H9 (cell line): ENCODE measurements at regions not wholly inside any gene's neighbourhood (a gene's known extent, or its start where the extent isn't known, plus 50 kb on each side); places are given as distances from the start of the nearest gene placed in this dataset.

ENCODE experiments used
- DNase-seq: peaks from one replicate; pipeline ENCODE4 v3.0.0-alpha.2; 2017
- H2AFZ ChIP-seq: one replicate; pipeline ENCODE4 v1.6.1; 2013; ENCODE audit warnings: mild to moderate bottlenecking, low read length, control low read depth, moderate library complexity
- H2AK5ac ChIP-seq: 2 replicates; pipeline ENCODE4 v1.6.1; 2013; ENCODE audit warnings: low read length, control low read depth, mixed read lengths; ENCODE audit not compliant: insufficient read length
- H2BK120ac ChIP-seq: one replicate; pipeline ENCODE4 v1.6.1; 2013; ENCODE audit warnings: low read depth, mild to moderate bottlenecking, low read length, control low read depth, inconsistent platforms; ENCODE audit not compliant: poor library complexity, severe bottlenecking
- H2BK12ac ChIP-seq: 2 replicates; pipeline ENCODE4 v1.6.1; 2013; ENCODE audit warnings: low read length, control low read depth, mixed read lengths, low read depth; ENCODE audit not compliant: insufficient read length
- H2BK15ac ChIP-seq: 2 replicates; pipeline ENCODE4 v1.6.1; 2013; ENCODE audit warnings: low read depth, low read length, control low read depth
- H2BK20ac ChIP-seq: one replicate; pipeline ENCODE4 v1.6.1; 2013; ENCODE audit warnings: low read depth, mild to moderate bottlenecking, low read length, control low read depth, inconsistent platforms; ENCODE audit not compliant: poor library complexity, severe bottlenecking
- H2BK5ac ChIP-seq: 2 replicates; pipeline ENCODE4 v1.6.1; 2013; ENCODE audit warnings: low read length, control low read depth, mixed read lengths; ENCODE audit not compliant: insufficient read length
- H3K14ac ChIP-seq: 2 replicates; pipeline ENCODE4 v1.6.1; 2013; ENCODE audit warnings: low read length, control low read depth; ENCODE audit not compliant: insufficient read depth
- H3K18ac ChIP-seq: 2 replicates; pipeline ENCODE4 v1.6.1; 2013; ENCODE audit warnings: low read depth, mild to moderate bottlenecking, mixed read lengths, low read length, control low read depth; ENCODE audit not compliant: insufficient read length
- H3K23ac ChIP-seq: 2 replicates; pipeline ENCODE4 v1.6.1; 2013; ENCODE audit warnings: low read length, control low read depth, mixed read lengths, low read depth; ENCODE audit not compliant: insufficient read length
- H3K23me2 ChIP-seq: 2 replicates; pipeline ENCODE4 v1.6.1; 2013; ENCODE audit warnings: low read depth, mild to moderate bottlenecking, mixed read lengths, low read length, control low read depth; ENCODE audit not compliant: insufficient read length, poor library complexity, severe bottlenecking
- H3K27ac ChIP-seq: 2 replicates; pipeline ENCODE4 v1.5.1; 2013; ENCODE audit warnings: low read length, control low read depth, mixed read lengths, low read depth; ENCODE audit not compliant: insufficient read length
- H3K27me3 ChIP-seq: 2 replicates; pipeline ENCODE4 v1.6.1; 2013; ENCODE audit warnings: low read length, control low read depth, inconsistent platforms; ENCODE audit not compliant: insufficient read depth
- H3K4ac ChIP-seq: 2 replicates; pipeline ENCODE4 v1.6.1; 2013; ENCODE audit warnings: low read depth, mild to moderate bottlenecking, control low read depth, inconsistent platforms, low read length, moderate library complexity
- H3K4me1 ChIP-seq: 2 replicates; pipeline ENCODE4 v1.6.1; 2013; ENCODE audit warnings: low read length, control low read depth, inconsistent platforms; ENCODE audit not compliant: insufficient read depth
- H3K4me2 ChIP-seq: 2 replicates; pipeline ENCODE4 v1.6.1; 2013; ENCODE audit warnings: low read length, control low read depth, mixed read lengths; ENCODE audit not compliant: insufficient read length, insufficient read depth
- H3K56ac ChIP-seq: 2 replicates; pipeline ENCODE4 v1.6.1; 2013; ENCODE audit warnings: low read depth, mild to moderate bottlenecking, mixed read lengths, low read length, control low read depth; ENCODE audit not compliant: insufficient read length
- H3K79me1 ChIP-seq: 2 replicates; pipeline ENCODE4 v1.6.1; 2013; ENCODE audit warnings: low read depth, mild to moderate bottlenecking, moderate library complexity, low read length, control low read depth, inconsistent platforms; ENCODE audit not compliant: insufficient read depth, poor library complexity, severe bottlenecking
- H3K79me2 ChIP-seq: 2 replicates; pipeline ENCODE4 v1.6.1; 2013; ENCODE audit warnings: low read length, control low read depth, inconsistent platforms; ENCODE audit not compliant: insufficient read depth
- H3K9ac ChIP-seq: 2 replicates; pipeline ENCODE4 v1.6.1; 2013; ENCODE audit warnings: low read length, control low read depth, mixed read lengths; ENCODE audit not compliant: insufficient read length; ENCODE audit errors: extremely low read depth
- H3K9me3 ChIP-seq: one replicate; pipeline ENCODE4 v1.6.1; 2013; ENCODE audit warnings: low read depth, low read length, inconsistent platforms; ENCODE audit not compliant: control insufficient read depth
- H3T11ph ChIP-seq: one replicate; pipeline ENCODE4 v1.6.1; 2013; ENCODE audit warnings: mild to moderate bottlenecking, low read length, control low read depth, inconsistent platforms
- H4K20me1 ChIP-seq: one replicate; pipeline ENCODE4 v1.6.1; 2013; ENCODE audit not compliant: control insufficient read depth, insufficient read length, insufficient read depth
- H4K5ac ChIP-seq: 2 replicates; pipeline ENCODE4 v1.6.1; 2013; ENCODE audit warnings: low read depth, mild to moderate bottlenecking, mixed read lengths, low read length, control low read depth; ENCODE audit not compliant: insufficient read length
- H4K8ac ChIP-seq: replicated peaks from 2 replicates; pipeline ENCODE4 v1.6.1; 2013; ENCODE audit warnings: low read length, control low read depth, mixed read lengths, low read depth; ENCODE audit not compliant: insufficient read length
- H4K91ac ChIP-seq: 2 replicates; pipeline ENCODE4 v1.6.1; 2013; ENCODE audit warnings: low read depth, mild to moderate bottlenecking, moderate library complexity, mixed read lengths, low read length, control low read depth; ENCODE audit not compliant: insufficient read length
- H3K27ac Mint-ChIP-seq, 3 experiments: 2 replicates in 2 of 3; 3 replicates in 1 of 3; pipeline ENCODE4 v1.8.0; 2020 to 2021; ENCODE audit warnings: mixed read lengths in 3 of 3, mild to moderate bottlenecking in 1 of 3, moderate library complexity in 1 of 3
- H3K27me3 Mint-ChIP-seq: 2 replicates; pipeline ENCODE4 v1.8.0; 2021; ENCODE audit warnings: low read depth, mild to moderate bottlenecking, moderate library complexity, mixed read lengths
- H3K36me3 Mint-ChIP-seq, 3 experiments: 2 replicates in 2 of 3; 3 replicates in 1 of 3; pipeline ENCODE4 v1.8.0; 2020 to 2021; ENCODE audit warnings: low read depth in 3 of 3, mixed read lengths in 3 of 3; ENCODE audit not compliant: insufficient read depth in 1 of 3
- H3K4me1 Mint-ChIP-seq, 2 experiments: 2 replicates each; pipeline ENCODE4 v1.8.0; 2020; ENCODE audit warnings: mixed read lengths in 2 of 2
- H3K4me3 Mint-ChIP-seq, 2 experiments: 2 replicates in 1 of 2; 3 replicates in 1 of 2; pipeline ENCODE4 v1.8.0; 2020 to 2021; ENCODE audit warnings: mild to moderate bottlenecking in 2 of 2, mixed read lengths in 2 of 2, moderate library complexity in 1 of 2
- H3K9me3 Mint-ChIP-seq, 2 experiments: 2 replicates in 1 of 2; 3 replicates in 1 of 2; pipeline ENCODE4 v1.8.0; 2020; ENCODE audit warnings: mild to moderate bottlenecking in 2 of 2, mixed read lengths in 2 of 2, moderate library complexity in 1 of 2
- CTCF ChIP-seq: fragments of 200-600 bp; sonication (generic); conservative IDR thresholded peaks from 3 replicates; pipeline ENCODE4 v1.8.0; 2021; ENCODE audit warnings: antibody characterized with exemption, mild to moderate bottlenecking
- WGBS: extraction: QIAGEN DNeasy Blood & Tissue Kit; methylation state at CpG from one replicate; pipeline ENCODE4 v1.1.7; 2013; ENCODE audit warnings: missing lambda C conversion rate, low lambda C conversion rate, mixed read lengths; ENCODE audit not compliant: insufficient read length; ENCODE audit errors: extremely low coverage; 5-methylcytosine and 5-hydroxymethylcytosine counted together

DNA sequence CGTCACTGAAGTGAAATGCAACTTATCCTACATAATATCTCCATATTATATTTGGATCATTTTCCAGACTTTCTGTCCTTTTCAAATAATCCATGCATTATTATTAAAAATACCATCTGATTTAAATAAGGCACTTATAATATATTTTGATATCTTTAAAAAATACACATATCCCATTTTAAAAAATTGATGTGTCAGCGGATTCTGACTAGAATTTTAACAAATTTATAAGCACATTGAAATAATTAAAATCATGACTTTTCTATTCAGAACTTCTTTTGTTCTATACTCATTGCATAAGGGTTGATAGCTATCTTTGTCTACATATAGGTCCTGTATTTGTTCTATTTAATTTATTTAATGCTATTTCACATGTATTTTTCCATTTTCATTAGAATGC is 199.0 kb upstream of the DSEL start:
- Histone ChIP-seq H3K9ac (no peak overlapping the region), H3T11ph (no peak overlapping the region), H2AK5ac (no peak overlapping the region), H3K27ac (no peak overlapping the region), H3K18ac (no peak overlapping the region), H2BK120ac (no peak overlapping the region), H3K9me3 (no peaks in the 10 kb centered on the region), H2BK20ac (no peak overlapping the region), H3K23ac (no peak overlapping the region), H3K79me1 (no peaks in the 10 kb centered on the region), H3K79me2 (no peaks in the 10 kb centered on the region), H2BK15ac (no peak overlapping the region), H2BK12ac (no peak overlapping the region), H4K8ac (no peak overlapping the region), H3K4ac (no peak overlapping the region), H2AFZ (no peak overlapping the region), H3K4me2 (no peak overlapping the region), H3K14ac (no peak overlapping the region), H4K91ac (no peak overlapping the region), H3K56ac (no peak overlapping the region), H3K23me2 (no peaks in the 10 kb centered on the region), H3K4me1 (no peaks in the 10 kb centered on the region), H4K20me1 (no peaks in the 10 kb centered on the region), H3K27me3 (no peaks in the 10 kb centered on the region), H4K5ac (no peak overlapping the region), H2BK5ac (no peak overlapping the region)
- H3K4me1 Mint-ChIP-seq = no peaks in the 10 kb centered on the region
- H3K9me3 Mint-ChIP-seq = no peaks in the 10 kb centered on the region
- no peak overlapping the region for H3K27ac Mint-ChIP-seq
- DNase-seq = no peak
- H3K4me3 Mint-ChIP-seq = no peak overlapping the region
- no peaks in the 10 kb centered on the region for H3K27me3 Mint-ChIP-seq
- no peak for TF ChIP-seq CTCF
- no peaks in the 10 kb centered on the region for H3K36me3 Mint-ChIP-seq
- WGBS = no CpG with 5 or more reads among the region's 2 CpGs
